ENCODE measurements at regions not wholly inside any gene's neighbourhood (a gene's known extent, or its start where the extent isn't known, plus 50 kb on each side); places are given as distances from the start of the nearest gene placed in this dataset.

- H3K4me3 ChIP-seq (replicated peaks in 1 of 2; ENCODE audit: low read depth in 1 of 2, low read length in 2 of 2): no peak overlapping the region
- DNase-seq (ENCODE audit: low read depth, low spot score) (no peak), ATAC-seq (no peak)
- no peak overlapping the region for H3K27ac ChIP-seq (ENCODE audit: low read depth, low read length)
- H3K36me3 ChIP-seq (ENCODE audit: control insufficient read depth in 1 of 2, insufficient read depth in 2 of 2, low read length in 2 of 2): no peaks in the 10 kb centered on the region
- H3K4me2 ChIP-seq (ENCODE audit: low read length): peak overlapping the region; percentile 67
- RAD21 ChIA-PET (ENCODE audit: low non-redundant PET in 1 of 2, low total read pairs in 2 of 2, uncharacterized antibody in 2 of 2, unreplicated experiment in 2 of 2): no interaction called here
- H3K79me2 ChIP-seq (ENCODE audit: insufficient read depth, low read length): no peaks in the 10 kb centered on the region
- no peak overlapping the region for H3K9ac ChIP-seq (ENCODE audit: low read length)
- H3K4me1 ChIP-seq (ENCODE audit: control insufficient read depth in 1 of 2, insufficient read depth in 2 of 2, low read length in 2 of 2): peaks cover 15 to 33% of the 10 kb centered on the region in 2 experiments
- TF ChIP-seq YY1 (IDR thresholded peaks at IDR 0.05; ENCODE audit: extremely low read depth, insufficient replicate concordance, low read depth, low read length) (no peak), REST (IDR thresholded peaks at IDR 0.05; ENCODE audit: low read depth) (no peak), EZH2phosphoT487 (IDR thresholded peaks at IDR 0.05; ENCODE audit: borderline replicate concordance) (no peak), SP1 (IDR thresholded peaks at IDR 0.05; ENCODE audit: low read depth) (no peak), EZH2 (IDR thresholded peaks at IDR 0.05) (no peak), JUND (IDR thresholded peaks at IDR 0.05) (no peak), POLR2AphosphoS5 (IDR thresholded peaks at IDR 0.05; ENCODE audit: low read depth, low read length) (no peak), POLR2A (IDR thresholded peaks at IDR 0.05; ENCODE audit: borderline replicate concordance, extremely low read depth, insufficient read depth, insufficient read length) (no peak), SRF (IDR thresholded peaks at IDR 0.05; ENCODE audit: low read depth) (no peak)
- TF ChIP-seq, protein P1, sequence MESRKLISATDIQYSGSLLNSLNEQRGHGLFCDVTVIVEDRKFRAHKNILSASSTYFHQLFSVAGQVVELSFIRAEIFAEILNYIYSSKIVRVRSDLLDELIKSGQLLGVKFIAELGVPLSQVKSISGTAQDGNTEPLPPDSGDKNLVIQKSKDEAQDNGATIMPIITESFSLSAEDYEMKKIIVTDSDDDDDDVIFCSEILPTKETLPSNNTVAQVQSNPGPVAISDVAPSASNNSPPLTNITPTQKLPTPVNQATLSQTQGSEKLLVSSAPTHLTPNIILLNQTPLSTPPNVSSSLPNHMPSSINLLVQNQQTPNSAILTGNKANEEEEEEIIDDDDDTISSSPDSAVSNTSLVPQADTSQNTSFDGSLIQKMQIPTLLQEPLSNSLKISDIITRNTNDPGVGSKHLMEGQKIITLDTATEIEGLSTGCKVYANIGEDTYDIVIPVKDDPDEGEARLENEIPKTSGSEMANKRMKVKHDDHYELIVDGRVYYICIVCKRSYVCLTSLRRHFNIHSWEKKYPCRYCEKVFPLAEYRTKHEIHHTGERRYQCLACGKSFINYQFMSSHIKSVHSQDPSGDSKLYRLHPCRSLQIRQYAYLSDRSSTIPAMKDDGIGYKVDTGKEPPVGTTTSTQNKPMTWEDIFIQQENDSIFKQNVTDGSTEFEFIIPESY (IDR thresholded peaks at IDR 0.05; ENCODE audit: extremely low read depth, insufficient replicate concordance, low read length): no peak
- TF ChIP-seq, protein P2, sequence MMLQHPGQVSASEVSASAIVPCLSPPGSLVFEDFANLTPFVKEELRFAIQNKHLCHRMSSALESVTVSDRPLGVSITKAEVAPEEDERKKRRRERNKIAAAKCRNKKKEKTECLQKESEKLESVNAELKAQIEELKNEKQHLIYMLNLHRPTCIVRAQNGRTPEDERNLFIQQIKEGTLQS (IDR thresholded peaks at IDR 0.05): no peak
- H3K9me3 ChIP-seq (ENCODE audit: control insufficient read depth in 1 of 2, insufficient read depth in 1 of 2, low read depth in 1 of 2, low read length in 2 of 2): no peaks in the 10 kb centered on the region
- H4K20me1 ChIP-seq (ENCODE audit: insufficient read depth): no peaks in the 10 kb centered on the region
- POLR2A ChIA-PET: no interaction called here
- intact Hi-C loops (cut with micrococcal nuclease): no loop called here
- no peaks in the 10 kb centered on the region for H3K27me3 ChIP-seq (ENCODE audit: insufficient read depth, low read length)
- no peaks in the 10 kb centered on the region for H3K9me2 ChIP-seq (ENCODE audit: insufficient read depth)
- CTCF ChIA-PET: interaction anchor here (1.7 kb wide), 1 partner anchor 20 kb away, joined by 6 read pairs; no protein-coding TSS in a partner anchor
- H2AFZ ChIP-seq (ENCODE audit: low read depth, low read length, poor library complexity, severe bottlenecking): peak overlapping the region; percentile 38
- BruUV-seq (replicated peaks): no TSS peak
Measured at GRCh38 chr1:93014168-93014567, 52.9 kb upstream of the DIPK1A start.
